H1 (cell line): ENCODE measurements at regions not wholly inside any gene's neighbourhood (a gene's known extent, or its start where the extent isn't known, plus 50 kb on each side); places are given as distances from the start of the nearest gene placed in this dataset.

Experiments used
- CTCF ChIA-PET: fragments of 300-600 bp; sonication (Branson Sonifier 250); formaldehyde crosslinking; loops from one replicate; lab custom pipeline; 2021; ENCODE audit not compliant: partially characterized antibody; lab: Charles Lee
- POLR2A ChIA-PET: fragments of 300-600 bp; sonication (Branson Sonifier 250); formaldehyde crosslinking; loops from one replicate; lab custom pipeline; 2021; ENCODE audit warnings: inconsistent platforms; ENCODE audit not compliant: partially characterized antibody; lab: Charles Lee
- DNase-seq, 2 experiments: peaks; one replicate each; pipeline versions ENCODE4 v3.0.0 to v3.0.0-alpha.2; 2010 to 2022; ENCODE audit warnings: low spot score in 2 of 2, low read depth in 1 of 2, mixed read lengths in 1 of 2
- FAIRE-seq: peaks from 2 replicates; lab custom pipeline; 2011; peaks lifted over from hg19 to GRCh38; lab: Jason Lieb, UNC
- H2AFZ ChIP-seq: 2 replicates; pipeline ENCODE4 v1.8.1; 2012; ENCODE audit warnings: low read length, inconsistent platforms
- H2AK5ac ChIP-seq: 2 replicates; pipeline ENCODE4 v1.6.1; 2013; ENCODE audit warnings: low read depth, low read length
- H2BK120ac ChIP-seq: replicated peaks from 2 replicates; pipeline ENCODE3; 2013; ENCODE audit warnings: low read depth, low read length, inconsistent platforms
- H2BK12ac ChIP-seq: 2 replicates; pipeline ENCODE4 v1.6.1; 2013; ENCODE audit warnings: low read depth, low read length
- H2BK15ac ChIP-seq: 2 replicates; pipeline ENCODE4 v1.6.1; 2013; ENCODE audit warnings: low read length
- H2BK20ac ChIP-seq: 2 replicates; pipeline ENCODE4 v1.6.1; 2013; ENCODE audit warnings: low read length
- H2BK5ac ChIP-seq: 2 replicates; pipeline ENCODE4 v1.6.1; 2013; ENCODE audit warnings: low read depth, low read length
- H3K14ac ChIP-seq: 2 replicates; pipeline ENCODE4 v1.6.1; 2013; ENCODE audit warnings: inconsistent platforms; ENCODE audit not compliant: insufficient read length
- H3K18ac ChIP-seq: 2 replicates; pipeline ENCODE4 v1.6.1; 2013; ENCODE audit warnings: low read length; ENCODE audit errors: extremely low read depth
- H3K23ac ChIP-seq: 2 replicates; pipeline ENCODE4 v1.6.1; 2013; ENCODE audit warnings: inconsistent platforms; ENCODE audit not compliant: insufficient read length
- H3K23me2 ChIP-seq: 2 replicates; pipeline ENCODE4 v1.6.1; 2013; ENCODE audit warnings: low read depth, low read length
- H3K27ac ChIP-seq: 2 replicates; pipeline ENCODE4 v1.6.1; 2011; ENCODE audit warnings: low read depth, low read length, inconsistent platforms
- H3K27me3 ChIP-seq, 4 experiments: replicated peaks in 1 of 4; 1 replicate in 1 of 4; 2 replicates in 3 of 4; pipeline versions ENCODE4 v1.6.1 to v1.8.1; 2011 to 2013; ENCODE audit warnings: low read length in 3 of 4, mild to moderate bottlenecking in 3 of 4, inconsistent platforms in 2 of 4, mixed read lengths in 2 of 4, moderate library complexity in 1 of 4; ENCODE audit not compliant: control insufficient read depth in 3 of 4, insufficient read depth in 3 of 4; ENCODE audit errors: extremely low read depth in 1 of 4
- H3K36me3 ChIP-seq, 4 experiments: 2 replicates each; pipeline versions ENCODE4 v1.6.1 to v1.8.1; 2011 to 2013; ENCODE audit warnings: mild to moderate bottlenecking in 4 of 4, low read length in 3 of 4, moderate library complexity in 2 of 4, control low read depth in 1 of 4, inconsistent platforms in 1 of 4; ENCODE audit not compliant: insufficient read depth in 4 of 4, control insufficient read depth in 2 of 4
- H3K4ac ChIP-seq: replicated peaks from 2 replicates; pipeline ENCODE3; 2013; ENCODE audit warnings: low read length, low read depth, mixed read lengths, inconsistent platforms; ENCODE audit not compliant: insufficient read length
- H3K4me1 ChIP-seq, 4 experiments: replicated peaks in 1 of 4; 1 replicate in 1 of 4; 2 replicates in 3 of 4; pipeline versions ENCODE4 v1.6.1 to v1.8.1; 2011 to 2013; ENCODE audit warnings: low read length in 3 of 4, inconsistent platforms in 2 of 4, mixed read lengths in 1 of 4; ENCODE audit not compliant: insufficient read depth in 4 of 4, control insufficient read depth in 3 of 4
- H3K4me2 ChIP-seq, 2 experiments: 2 replicates each; pipeline versions ENCODE4 v1.6.1 to v1.8.1; 2011 to 2013; ENCODE audit warnings: low read depth in 2 of 2, low read length in 2 of 2, control low read depth in 1 of 2, inconsistent platforms in 1 of 2, mild to moderate bottlenecking in 1 of 2; ENCODE audit not compliant: insufficient read depth in 1 of 2
- H3K4me3 ChIP-seq, 4 experiments: fragments of 200-600, 300-600 bp in 1 of 4; sonication (generic), shearing (Covaris generic), sonication (Bioruptor Twin) in 1 of 4; 2 replicates each; pipeline versions ENCODE4 v1.5.1 to v1.8.1; 2011 to 2016; ENCODE audit warnings: low read length in 4 of 4, low read depth in 3 of 4, control low read depth in 2 of 4, inconsistent platforms in 2 of 4, mild to moderate bottlenecking in 2 of 4, mixed read lengths in 1 of 4, moderate library complexity in 1 of 4; ENCODE audit not compliant: insufficient read depth in 2 of 4; ENCODE audit errors: extremely low read depth in 1 of 4
- H3K56ac ChIP-seq: replicated peaks from 2 replicates; pipeline ENCODE3; 2013; ENCODE audit warnings: low read depth, mild to moderate bottlenecking, mixed read lengths, low read length, inconsistent platforms; ENCODE audit not compliant: insufficient read length
- H3K79me1 ChIP-seq: 2 replicates; pipeline ENCODE4 v1.6.1; 2013; ENCODE audit warnings: low read depth, low read length, control low read depth
- H3K79me2 ChIP-seq, 2 experiments: 2 replicates each; pipeline versions ENCODE4 v1.6.1 to v1.8.1; 2012 to 2013; ENCODE audit warnings: low read length in 2 of 2, mild to moderate bottlenecking in 2 of 2, inconsistent platforms in 1 of 2; ENCODE audit not compliant: insufficient read depth in 2 of 2, control insufficient read depth in 1 of 2
- H3K9ac ChIP-seq, 4 experiments: replicated peaks in 1 of 4; 1 replicate in 1 of 4; 2 replicates in 3 of 4; pipeline versions ENCODE4 v1.6.1 to v1.8.1; 2011 to 2013; ENCODE audit warnings: low read depth in 3 of 4, low read length in 3 of 4, control low read depth in 2 of 4, mild to moderate bottlenecking in 2 of 4, moderate library complexity in 2 of 4, inconsistent platforms in 1 of 4; ENCODE audit errors: extremely low read depth in 1 of 4
- H3K9me3 ChIP-seq, 2 experiments: 2 replicates each; pipeline versions ENCODE4 v1.6.1 to v1.8.1; 2012 to 2013; ENCODE audit warnings: mild to moderate bottlenecking in 2 of 2, moderate library complexity in 2 of 2, control low read depth in 1 of 2, inconsistent platforms in 1 of 2, low read depth in 1 of 2, low read length in 1 of 2, mixed read lengths in 1 of 2; ENCODE audit not compliant: insufficient read depth in 2 of 2
- H4K20me1 ChIP-seq, 2 experiments: replicated peaks in 1 of 2; 2 replicates each; pipeline versions ENCODE3 to v1.8.1; 2011 to 2013; ENCODE audit warnings: inconsistent platforms in 2 of 2, low read length in 2 of 2, mild to moderate bottlenecking in 1 of 2; ENCODE audit not compliant: insufficient read depth in 2 of 2, control insufficient read depth in 1 of 2
- H4K5ac ChIP-seq: 2 replicates; pipeline ENCODE4 v1.6.1; 2013; ENCODE audit warnings: low read length, low read depth, mixed read lengths, inconsistent platforms; ENCODE audit not compliant: insufficient read length
- H4K8ac ChIP-seq: 2 replicates; pipeline ENCODE4 v1.8.0; 2013; ENCODE audit warnings: mild to moderate bottlenecking, moderate library complexity, low read length, inconsistent platforms; ENCODE audit not compliant: insufficient read depth; ENCODE audit errors: extremely low read depth
- H4K91ac ChIP-seq: replicated peaks from 2 replicates; pipeline ENCODE3; 2013; ENCODE audit warnings: low read length, mixed read lengths, inconsistent platforms; ENCODE audit not compliant: insufficient read length
- ATF2 ChIP-seq: IDR thresholded peaks from 2 replicates; pipeline ENCODE4 v1.6.1; 2012; ENCODE audit warnings: low read length, inconsistent platforms
- BRCA1 ChIP-seq: IDR thresholded peaks from 2 replicates; pipeline ENCODE4 v1.6.1; 2012; ENCODE audit warnings: low read depth, low read length, improper control_type of control experiment
- KDM4A ChIP-seq: IDR thresholded peaks from one replicate; pipeline ENCODE4 v1.7.1; 2012; ENCODE audit warnings: low read depth, mild to moderate bottlenecking, moderate library complexity, low read length, inconsistent platforms; ENCODE audit not compliant: severe bottlenecking
- NANOG ChIP-seq: IDR thresholded peaks from 2 replicates; pipeline ENCODE4 v1.6.1; 2011; ENCODE audit warnings: low read length, low read depth, mild to moderate bottlenecking, inconsistent platforms; ENCODE audit not compliant: insufficient read depth, poor library complexity, severe bottlenecking
- POLR2A ChIP-seq, 2 experiments: IDR thresholded peaks; 1 replicate in 1 of 2; 2 replicates in 1 of 2; pipeline ENCODE4 v1.6.1; 2011; ENCODE audit warnings: low read depth in 2 of 2, low read length in 2 of 2, mild to moderate bottlenecking in 2 of 2; ENCODE audit errors: control extremely low read depth in 1 of 2
- RNF2 ChIP-seq: fragments of 200-900, 300-1000 bp; sonication (generic); IDR thresholded peaks from 2 replicates; pipeline ENCODE4 v1.7.1; 2016; ENCODE audit warnings: borderline replicate concordance, low read depth, mild to moderate bottlenecking, antibody characterized with exemption, low read length; ENCODE audit not compliant: poor library complexity, severe bottlenecking; ENCODE audit errors: missing control alignments
- WGBS, 2 experiments: shearing (Covaris generic) in 1 of 2; methylation state at CpG; one replicate each; pipeline versions ENCODE4 v1.1.6 to v1.1.7; 2013 to 2015; ENCODE audit warnings: low lambda C conversion rate in 2 of 2, mixed read lengths in 2 of 2, inconsistent platforms in 1 of 2, low coverage in 1 of 2, missing lambda C conversion rate in 1 of 2; ENCODE audit not compliant: insufficient replicate concordance in 2 of 2, insufficient coverage in 1 of 2, insufficient read length in 1 of 2; ENCODE audit errors: extremely low coverage in 1 of 2, missing lambda C conversion rate in 1 of 2; 5-methylcytosine and 5-hydroxymethylcytosine counted together

GRCh38 chr6:26285143-26286134, 79.6 kb upstream of the BTN3A2 start:
- Histone ChIP-seq H3K4me2 (peak overlapping the region; percentile 67 to 70), H3K27ac (peak overlapping the region; percentile 96), H2BK12ac (peak overlapping the region; percentile 88; the same call in 1 of the 2 replicates), H3K27me3 (no peaks in the 10 kb centered on the region), H3K9ac (peak overlapping the region; percentile 79 to 96 (median 92)), H4K91ac (peak overlapping the region; percentile 86), H3K79me2 (peaks cover 0 to 16% of the 10 kb centered on the region in 2 experiments; a peak in 2 of 4 replicates), H4K20me1 (peaks cover 0 to 2% of the 10 kb centered on the region in 2 experiments), H3K36me3 (peaks cover 0 to 6% (median 0%) of the 10 kb centered on the region in 4 experiments; a peak in 3 of 8 replicates), H3K79me1 (no peaks in the 10 kb centered on the region), H2AK5ac (peak overlapping the region; percentile 66), H4K5ac (peak overlapping the region; percentile 46), H3K9me3 (no peaks in the 10 kb centered on the region), H2AFZ (no peak overlapping the region), H3K14ac (no peak overlapping the region), H2BK5ac (peak overlapping the region; percentile 94), H3K23me2 (peaks cover 7% of the 10 kb centered on the region), H3K4me1 (peaks cover 0 to 7% (median 2%) of the 10 kb centered on the region in 4 experiments; a peak in 1 of 7 replicates), H2BK15ac (no peak overlapping the region), H3K23ac (no peak overlapping the region), H3K4me3 (peak overlapping the region; percentile 74 to 95 (median 80)), H4K8ac (peak overlapping the region; percentile 22; the same call in 1 of the 2 replicates), H3K56ac (peak overlapping the region; percentile 67), H2BK20ac (peak overlapping the region; percentile 43; the same call in 1 of the 2 replicates), H2BK120ac (peak overlapping the region; percentile 70), H3K4ac (peak overlapping the region; percentile 87), H3K18ac (peak overlapping the region; percentile 20)
- DNase-seq (peak; percentile 94 to 100), FAIRE-seq (peak; percentile 79)
- POLR2A ChIA-PET: interaction anchor here (0.6 to 6.5 kb wide), 70 partner anchors 9 to 1608 kb away, joined by 3 to 758 read pairs (median 9); partner anchors contain the start of gene BTN2A2
- CTCF ChIA-PET: interaction anchor here (0.9 to 2.3 kb wide), 9 partner anchors 9 to 90 kb away, joined by 3 to 6 read pairs (median 3); a partner anchor contains a TSS
- WGBS, 2 experiments: 1% methylated on average over 53 of the region's 53 CpGs; no CpG with 5 or more reads in 1 of the 2 experiments
- no peak for TF ChIP-seq BRCA1
- peak; percentile 100 for TF ChIP-seq POLR2A (IDR thresholded peaks at IDR 0.05; ENCODE audit: control extremely low read depth in 1 of 2, low read depth in 2 of 2, low read length in 2 of 2)
- no peak for TF ChIP-seq NANOG
- TF ChIP-seq KDM4A: no peak
- no peak for TF ChIP-seq RNF2
- peak; percentile 98 for TF ChIP-seq ATF2
